ENCODE measurements at regions not wholly inside any gene's neighbourhood (a gene's known extent, or its start where the extent isn't known, plus 50 kb on each side); places are given as distances from the start of the nearest gene placed in this dataset.

GRCh38 chr2:58965602-58966001 is 724.5 kb upstream of the FANCL start:
- no peak overlapping the region for H2AFZ ChIP-seq (ENCODE audit: low read depth, low read length)
- H3K9me3 ChIP-seq (ENCODE audit: insufficient read depth, low read length): no peaks in the 10 kb centered on the region
- TF ChIP-seq CTCF (IDR thresholded peaks at IDR 0.05; ENCODE audit: low read depth, low read length) (no peak), EZH2phosphoT487 (IDR thresholded peaks at IDR 0.05; ENCODE audit: low read depth) (no peak)
- no peaks in the 10 kb centered on the region for H3K27me3 ChIP-seq (ENCODE audit: low read depth, low read length)
- H3K27ac ChIP-seq (ENCODE audit: low read length): no peak overlapping the region
- no peak overlapping the region for H3K4me3 ChIP-seq (ENCODE audit: low read length)
- no peaks in the 10 kb centered on the region for H4K20me1 ChIP-seq (ENCODE audit: insufficient read depth, low read length)
- H3K9ac ChIP-seq (ENCODE audit: low read length): no peak overlapping the region
- no peaks in the 10 kb centered on the region for H3K36me3 ChIP-seq (replicated peaks; ENCODE audit: low read depth, low read length)
- no peaks in the 10 kb centered on the region for H3K79me2 ChIP-seq (ENCODE audit: low read length)
- H3K4me1 ChIP-seq (ENCODE audit: low read length): no peaks in the 10 kb centered on the region
- H3K4me2 ChIP-seq (ENCODE audit: low read length): no peak overlapping the region

DNA sequence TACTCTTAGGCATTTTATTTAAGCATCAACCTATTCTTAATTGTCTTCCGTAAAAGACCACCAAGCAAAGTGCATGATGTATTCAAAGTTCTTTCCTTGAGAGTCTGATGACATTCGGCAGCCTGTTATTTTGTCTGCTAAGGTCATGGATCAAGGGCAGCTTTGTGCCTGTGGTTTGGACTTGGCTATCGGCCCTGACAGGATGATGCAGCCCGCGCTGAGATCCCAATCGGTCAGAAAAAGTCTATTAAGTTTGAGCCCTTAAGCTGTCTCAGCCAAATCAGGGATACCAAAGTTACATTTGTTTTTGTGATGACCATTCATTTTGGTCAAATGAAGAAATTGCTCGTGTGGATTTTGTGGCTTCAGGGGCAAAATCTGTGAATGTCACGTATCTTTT is 718.9 kb upstream of the FANCL start:
- Histone ChIP-seq H2AFZ (ENCODE audit: low read depth, low read length) (no peak overlapping the region), H4K20me1 (ENCODE audit: insufficient read depth, low read length) (no peaks in the 10 kb centered on the region), H3K27me3 (ENCODE audit: low read depth, low read length) (no peaks in the 10 kb centered on the region), H3K4me1 (ENCODE audit: low read length) (no peaks in the 10 kb centered on the region), H3K9ac (ENCODE audit: low read length) (no peak overlapping the region), H3K4me2 (ENCODE audit: low read length) (no peak overlapping the region), H3K27ac (ENCODE audit: low read length) (no peak overlapping the region), H3K36me3 (replicated peaks; ENCODE audit: low read depth, low read length) (no peaks in the 10 kb centered on the region), H3K4me3 (ENCODE audit: low read length) (no peak overlapping the region), H3K79me2 (ENCODE audit: low read length) (no peaks in the 10 kb centered on the region), H3K9me3 (ENCODE audit: insufficient read depth, low read length) (no peaks in the 10 kb centered on the region)
- no peak for TF ChIP-seq EZH2phosphoT487 (IDR thresholded peaks at IDR 0.05; ENCODE audit: low read depth)
- TF ChIP-seq CTCF (IDR thresholded peaks at IDR 0.05; ENCODE audit: low read depth, low read length): no peak

DNA sequence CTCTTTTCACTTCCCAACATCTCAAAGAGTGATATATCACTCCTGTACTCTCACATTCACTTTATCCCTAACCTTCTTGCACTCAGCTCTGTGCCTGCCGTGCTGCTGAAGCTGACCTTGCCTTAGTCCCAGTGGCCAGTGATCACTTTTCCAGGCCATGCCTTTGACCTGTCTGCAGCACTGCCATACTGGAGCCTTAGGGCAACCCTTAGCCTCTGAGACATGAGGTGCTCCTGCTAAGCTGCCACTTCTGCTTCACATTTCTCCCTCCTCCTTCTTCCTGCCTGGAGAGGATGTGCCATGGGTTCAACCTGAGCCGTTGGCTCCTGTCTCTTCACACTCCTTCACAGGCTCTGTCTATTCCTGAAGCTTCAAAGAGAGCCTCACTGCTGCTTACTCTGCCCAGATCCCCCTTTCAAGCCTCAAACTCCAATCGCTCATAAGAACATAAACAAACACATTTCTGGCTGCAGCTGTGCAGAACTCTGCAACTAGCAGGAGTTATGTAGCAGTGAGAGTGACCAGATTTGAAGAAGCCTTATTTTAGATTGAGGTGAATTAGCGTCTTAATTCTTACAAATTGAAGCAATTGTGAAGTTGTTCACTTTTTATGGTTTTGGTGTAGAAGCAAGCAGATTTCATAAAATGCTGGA is 716.2 kb upstream of the FANCL start:
- Histone ChIP-seq H3K79me2 (ENCODE audit: low read length) (no peaks in the 10 kb centered on the region), H4K20me1 (ENCODE audit: insufficient read depth, low read length) (no peaks in the 10 kb centered on the region), H2AFZ (ENCODE audit: low read depth, low read length) (no peak overlapping the region), H3K27me3 (ENCODE audit: low read depth, low read length) (no peaks in the 10 kb centered on the region), H3K4me2 (ENCODE audit: low read length) (no peak overlapping the region), H3K36me3 (replicated peaks; ENCODE audit: low read depth, low read length) (no peaks in the 10 kb centered on the region), H3K9ac (ENCODE audit: low read length) (no peak overlapping the region), H3K4me3 (ENCODE audit: low read length) (no peak overlapping the region), H3K27ac (ENCODE audit: low read length) (no peak overlapping the region), H3K4me1 (ENCODE audit: low read length) (no peaks in the 10 kb centered on the region), H3K9me3 (ENCODE audit: insufficient read depth, low read length) (no peaks in the 10 kb centered on the region)
- no peak for TF ChIP-seq EZH2phosphoT487 (IDR thresholded peaks at IDR 0.05; ENCODE audit: low read depth)

DNA sequence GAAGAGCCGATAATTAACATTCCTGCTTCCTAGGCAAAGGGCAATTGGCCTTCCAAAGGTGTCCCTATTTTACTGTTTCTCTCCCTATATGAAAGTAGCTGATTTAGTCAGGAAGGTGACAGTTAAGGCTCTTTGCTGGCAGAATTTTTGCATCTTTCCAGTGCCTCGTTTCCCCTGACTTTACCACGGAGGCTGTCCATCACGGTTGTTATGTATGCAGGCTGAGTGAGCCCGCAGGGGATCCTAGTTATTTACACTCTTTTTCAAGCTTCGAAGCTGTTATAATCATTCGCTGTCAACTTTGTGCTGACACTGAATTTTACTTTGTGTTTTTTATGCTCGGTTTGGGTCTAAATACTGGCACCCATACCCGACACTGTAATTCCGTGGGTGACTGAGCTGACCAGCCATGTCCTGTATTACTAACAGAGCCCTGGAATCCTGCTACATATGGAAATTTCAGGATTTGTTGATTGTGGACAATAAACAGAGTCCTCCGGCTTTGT is 713.8 kb upstream of the FANCL start:
- Histone ChIP-seq H3K9me3 (ENCODE audit: insufficient read depth, low read length) (no peaks in the 10 kb centered on the region), H3K36me3 (replicated peaks; ENCODE audit: low read depth, low read length) (no peaks in the 10 kb centered on the region), H3K4me3 (ENCODE audit: low read length) (no peak overlapping the region), H3K4me1 (ENCODE audit: low read length) (no peaks in the 10 kb centered on the region), H2AFZ (ENCODE audit: low read depth, low read length) (no peak overlapping the region), H3K27ac (ENCODE audit: low read length) (no peak overlapping the region), H3K4me2 (ENCODE audit: low read length) (no peak overlapping the region), H4K20me1 (ENCODE audit: insufficient read depth, low read length) (no peaks in the 10 kb centered on the region), H3K27me3 (ENCODE audit: low read depth, low read length) (no peaks in the 10 kb centered on the region), H3K9ac (ENCODE audit: low read length) (no peak overlapping the region), H3K79me2 (ENCODE audit: low read length) (no peaks in the 10 kb centered on the region)
- TF ChIP-seq CTCF (IDR thresholded peaks at IDR 0.05; ENCODE audit: low read depth, low read length) (no peak), EZH2phosphoT487 (IDR thresholded peaks at IDR 0.05; ENCODE audit: low read depth) (no peak)

All from OCI-LY3 (cell line).